ENCODE measurements at regions not wholly inside any gene's neighbourhood (a gene's known extent, or its start where the extent isn't known, plus 50 kb on each side); places are given as distances from the start of the nearest gene placed in this dataset.

- no peaks in the 10 kb centered on the region for H3K36me3 ChIP-seq
- WGBS, 2 donors (ENCODE audit: low coverage in 1 of 2) = 85 to 97% methylated on average over 4 to 10 of the region's 10 CpGs
- no peak overlapping the region for H3K4me3 ChIP-seq
- no peak for DNase-seq
- in situ Hi-C loops (cut with MboI; ENCODE audit: low pct_ligation_motif_present in 1 of 4, low pct_unique_long_range_greater_than_20kb in 1 of 4, low sequenced_read_pairs in 3 of 4) (no loop called here), intact Hi-C loops (cut with DNase I; ENCODE audit: low total_unique reads) (no loop called here)
- no peaks in the 10 kb centered on the region for H3K9me3 ChIP-seq
- peaks cover 4% of the 10 kb centered on the region for H3K27me3 ChIP-seq
- H3K4me1 ChIP-seq = no peaks in the 10 kb centered on the region
- no peak overlapping the region for H3K27ac ChIP-seq
- TF ChIP-seq POLR2AphosphoS5 (IDR thresholded peaks at IDR 0.05) = no peak
- no peak for TF ChIP-seq POLR2A (IDR thresholded peaks at IDR 0.05)
- TF ChIP-seq CTCF (IDR thresholded peaks at IDR 0.05) = no peak
- TF ChIP-seq EP300 (IDR thresholded peaks at IDR 0.05; ENCODE audit: low read depth) = no peak
Measured at GRCh38 chr3:194800002-194800401, 114.3 kb downstream of the FAM43A start.

- TF ChIP-seq CTCF (IDR thresholded peaks at IDR 0.05) (no peak), EP300 (IDR thresholded peaks at IDR 0.05; ENCODE audit: low read depth) (no peak)
- no peak overlapping the region for H3K4me3 ChIP-seq
- H3K27ac ChIP-seq = no peak overlapping the region
- WGBS, 2 donors (ENCODE audit: low coverage in 1 of 2) = 83 to 85% methylated on average over 4 to 23 of the region's 23 CpGs
- H3K27me3 ChIP-seq = peaks cover 4% of the 10 kb centered on the region
- intact Hi-C loops (cut with DNase I; ENCODE audit: low total_unique reads) = no loop called here
- no peaks in the 10 kb centered on the region for H3K36me3 ChIP-seq
- in situ Hi-C loops (cut with MboI; ENCODE audit: low pct_ligation_motif_present in 1 of 4, low pct_unique_long_range_greater_than_20kb in 1 of 4, low sequenced_read_pairs in 3 of 4) = no loop called here
- no peaks in the 10 kb centered on the region for H3K4me1 ChIP-seq
- no peaks in the 10 kb centered on the region for H3K9me3 ChIP-seq
- no peak for DNase-seq
Measured at GRCh38 chr3:194801461-194802432, 116.1 kb downstream of the FAM43A start.

- intact Hi-C loops (cut with DNase I; ENCODE audit: low total_unique reads) = no loop called here
- no peaks in the 10 kb centered on the region for H3K4me1 ChIP-seq
- H3K27ac ChIP-seq = no peak overlapping the region
- peaks cover 4% of the 10 kb centered on the region for H3K27me3 ChIP-seq
- WGBS, 2 donors (ENCODE audit: low coverage in 1 of 2) = 83% methylated on average over 2 of the region's 2 CpGs; no CpG with 5 or more reads in 1 of the 2 donors
- TF ChIP-seq POLR2A (IDR thresholded peaks at IDR 0.05) = no peak
- TF ChIP-seq POLR2AphosphoS5 (IDR thresholded peaks at IDR 0.05) = no peak
- TF ChIP-seq EP300 (IDR thresholded peaks at IDR 0.05; ENCODE audit: low read depth) = no peak
- no peak for TF ChIP-seq CTCF (IDR thresholded peaks at IDR 0.05)
- no peak overlapping the region for H3K4me3 ChIP-seq
- DNase-seq = no peak
- in situ Hi-C loops (cut with MboI; ENCODE audit: low pct_ligation_motif_present in 1 of 4, low pct_unique_long_range_greater_than_20kb in 1 of 4, low sequenced_read_pairs in 3 of 4) = no loop called here
- no peaks in the 10 kb centered on the region for H3K36me3 ChIP-seq
- no peaks in the 10 kb centered on the region for H3K9me3 ChIP-seq
Measured at GRCh38 chr3:194804796-194805195, 119.1 kb downstream of the FAM43A start.

GRCh38 chr3:194805546-194805945, 119.9 kb downstream of the FAM43A start:
- Histone ChIP-seq H3K27ac (no peak overlapping the region), H3K4me3 (no peak overlapping the region), H3K27me3 (peaks cover 4% of the 10 kb centered on the region), H3K4me1 (no peaks in the 10 kb centered on the region), H3K9me3 (no peaks in the 10 kb centered on the region), H3K36me3 (no peaks in the 10 kb centered on the region)
- DNase-seq = no peak
- TF ChIP-seq CTCF (IDR thresholded peaks at IDR 0.05) (no peak), EP300 (IDR thresholded peaks at IDR 0.05; ENCODE audit: low read depth) (no peak), POLR2A (IDR thresholded peaks at IDR 0.05) (no peak)
- intact Hi-C loops (cut with DNase I; ENCODE audit: low total_unique reads) (no loop called here), in situ Hi-C loops (cut with MboI; ENCODE audit: low pct_ligation_motif_present in 1 of 4, low pct_unique_long_range_greater_than_20kb in 1 of 4, low sequenced_read_pairs in 3 of 4) (no loop called here)
- 85% methylated on average over 4 of the region's 4 CpGs; no CpG with 5 or more reads in 1 of the 2 donors for WGBS, 2 donors (ENCODE audit: low coverage in 1 of 2)

Data from transverse colon (tissue), 4 donors.